HCT116 (cell line): ENCODE measurements at regions not wholly inside any gene's neighbourhood (a gene's known extent, or its start where the extent isn't known, plus 50 kb on each side); places are given as distances from the start of the nearest gene placed in this dataset.

ENCODE experiments used
- ATAC-seq: fragments of 200-7000 bp; cut with Tn5 transposase; 2 replicates; pipeline ENCODE4 v1.9.1; 2020; ENCODE audit warnings: mild to moderate bottlenecking, moderate library complexity
- BruUV-seq: library from RNA; stranded (reverse); fragments of 400-500 nt; replicated peaks from 2 replicates; lab custom pipeline; 2021; lab: Mats Ljungman, UMichigan
- CTCF ChIA-PET: fragments of 300-600 bp; sonication (Branson Sonifier 250); formaldehyde crosslinking; loops from one replicate; lab custom pipeline; 2021; ENCODE audit warnings: antibody characterized with exemption; lab: Charles Lee
- POLR2A ChIA-PET: fragments of 300-600, 350-600 bp; sonication (Branson Sonifier 250); formaldehyde crosslinking; loops from one replicate; lab custom pipeline; 2021; ENCODE audit warnings: antibody characterized with exemption; lab: Charles Lee
- RAD21 ChIA-PET, 2 experiments: fragments of 300-600 bp; sonication (Branson Sonifier 250); formaldehyde crosslinking; loops; one replicate each; lab custom pipeline; 2023; ENCODE audit warnings: low total read pairs in 2 of 2; ENCODE audit not compliant: uncharacterized antibody in 2 of 2, unreplicated experiment in 2 of 2, low non-redundant PET in 1 of 2; lab: Charles Lee
- DNase-seq: peaks from one replicate; pipeline ENCODE4 v3.0.0-alpha.2; 2010; ENCODE audit warnings: low read depth, low spot score
- H2AFZ ChIP-seq: fragments of 200-600 bp; shearing (Covaris generic), sonication (generic); 2 replicates; pipeline ENCODE4 v1.6.1; 2017; ENCODE audit warnings: low read depth, mixed run types, mixed read lengths, antibody characterized with exemption, low read length; ENCODE audit not compliant: poor library complexity, severe bottlenecking
- H3K27ac ChIP-seq: 2 replicates; pipeline ENCODE4 v1.5.1; 2012; ENCODE audit warnings: low read depth, low read length
- H3K27me3 ChIP-seq: fragments of 200-600 bp; sonication (generic); 2 replicates; pipeline ENCODE4 v1.6.1; 2016; ENCODE audit warnings: mixed run types, low read length, mixed read lengths; ENCODE audit not compliant: insufficient read depth
- H3K36me3 ChIP-seq, 2 experiments: fragments of 200-500 bp in 1 of 2; fragments of 200-600 bp in 1 of 2; sonication (Bioruptor generic) in 1 of 2; sonication (generic) in 1 of 2; 2 replicates each; pipeline versions ENCODE4 v1.5.1 to v1.6.1; 2014 to 2016; ENCODE audit warnings: low read length in 2 of 2, inconsistent platforms in 1 of 2, mixed read lengths in 1 of 2, mixed run types in 1 of 2; ENCODE audit not compliant: insufficient read depth in 2 of 2, control insufficient read depth in 1 of 2
- H3K4me1 ChIP-seq, 2 experiments: fragments of 200-600 bp in 1 of 2; sonication (generic) in 1 of 2; 2 replicates each; pipeline versions ENCODE4 v1.5.1 to v1.6.1; 2012 to 2017; ENCODE audit warnings: low read length in 2 of 2, inconsistent platforms in 1 of 2, mild to moderate bottlenecking in 1 of 2, mixed read lengths in 1 of 2, mixed run types in 1 of 2, moderate library complexity in 1 of 2; ENCODE audit not compliant: insufficient read depth in 2 of 2, control insufficient read depth in 1 of 2
- H3K4me2 ChIP-seq: fragments of 200-600 bp; sonication (generic); 2 replicates; pipeline ENCODE4 v1.6.1; 2017; ENCODE audit warnings: mixed run types, low read length, mixed read lengths
- H3K4me3 ChIP-seq, 2 experiments: fragments of 200-600 bp in 1 of 2; sonication (generic) in 1 of 2; replicated peaks in 1 of 2; 2 replicates each; pipeline ENCODE4 v1.5.1; 2011 to 2016; ENCODE audit warnings: low read length in 2 of 2, control low read depth in 1 of 2, low read depth in 1 of 2, mild to moderate bottlenecking in 1 of 2, mixed read lengths in 1 of 2, mixed run types in 1 of 2
- H3K79me2 ChIP-seq: fragments of 200-600 bp; sonication (generic); 2 replicates; pipeline ENCODE4 v1.6.1; 2017; ENCODE audit warnings: mild to moderate bottlenecking, mixed run types, low read length, moderate library complexity, mixed read lengths; ENCODE audit not compliant: insufficient read depth
- H3K9ac ChIP-seq: fragments of 200-600 bp; sonication (generic); 2 replicates; pipeline ENCODE4 v1.6.1; 2016; ENCODE audit warnings: low read length, mixed read lengths
- H3K9me2 ChIP-seq: fragments of 200-600 bp; sonication (generic), shearing (Covaris generic); 2 replicates; pipeline ENCODE4 v1.6.1; 2017; ENCODE audit warnings: mixed run types, mild to moderate bottlenecking, moderate library complexity; ENCODE audit not compliant: insufficient read depth
- H3K9me3 ChIP-seq, 2 experiments: fragments of 200-500 bp in 1 of 2; fragments of 200-600 bp in 1 of 2; sonication (Bioruptor generic) in 1 of 2; sonication (generic) in 1 of 2; 2 replicates each; pipeline ENCODE4 v1.6.1; 2014 to 2017; ENCODE audit warnings: low read length in 2 of 2, mixed read lengths in 2 of 2, inconsistent platforms in 1 of 2, low read depth in 1 of 2, mild to moderate bottlenecking in 1 of 2, mixed run types in 1 of 2, moderate library complexity in 1 of 2; ENCODE audit not compliant: control insufficient read depth in 1 of 2, insufficient read depth in 1 of 2
- H4K20me1 ChIP-seq: fragments of 200-600 bp; sonication (generic), shearing (Covaris generic); 2 replicates; pipeline ENCODE4 v1.6.1; 2017; ENCODE audit warnings: mixed run types, mild to moderate bottlenecking, moderate library complexity; ENCODE audit not compliant: insufficient read depth
- ATF3 ChIP-seq: IDR thresholded peaks from 2 replicates; pipeline ENCODE4 v1.6.1; 2012
- CBX3 ChIP-seq: IDR thresholded peaks from 2 replicates; pipeline ENCODE4 v1.6.1; 2012; ENCODE audit warnings: low read depth
- CTCF ChIP-seq, 3 experiments: fragments of 200-600 bp in 1 of 3; sonication (generic) in 1 of 3; IDR thresholded peaks in 2 of 3; conservative IDR thresholded peaks in 1 of 3; 2 replicates each; pipeline ENCODE4 v1.5.1; 2012 to 2017; ENCODE audit warnings: low read depth in 2 of 3, low read length in 2 of 3, antibody characterized with exemption in 1 of 3, borderline replicate concordance in 1 of 3, control low read depth in 1 of 3, mild to moderate bottlenecking in 1 of 3, mixed read lengths in 1 of 3, mixed run types in 1 of 3, moderate library complexity in 1 of 3; ENCODE audit not compliant: insufficient read depth in 1 of 3
- EGR1 ChIP-seq: IDR thresholded peaks from 2 replicates; pipeline ENCODE4 v1.6.1; 2012; ENCODE audit warnings: low read depth
- ELF1 ChIP-seq: IDR thresholded peaks from 2 replicates; pipeline ENCODE4 v1.6.1; 2012; ENCODE audit warnings: low read depth, borderline replicate concordance
- EZH2 ChIP-seq: fragments of 200-600 bp; sonication (generic); IDR thresholded peaks from 2 replicates; pipeline ENCODE4 v1.6.1; 2017; ENCODE audit warnings: antibody characterized with exemption, mixed run types
- FOSL1 ChIP-seq: IDR thresholded peaks from 2 replicates; pipeline ENCODE4 v1.6.1; 2012; ENCODE audit warnings: low read depth
- JUND ChIP-seq: IDR thresholded peaks from 2 replicates; pipeline ENCODE4 v1.6.1; 2012
- POLR2A ChIP-seq: IDR thresholded peaks from 2 replicates; pipeline ENCODE4 v1.7.0; 2011; ENCODE audit warnings: borderline replicate concordance; ENCODE audit not compliant: insufficient read depth, insufficient read length; ENCODE audit errors: extremely low read depth
- POLR2AphosphoS5 ChIP-seq: IDR thresholded peaks from 2 replicates; pipeline ENCODE4 v1.6.1; 2011; ENCODE audit warnings: mild to moderate bottlenecking, low read depth, low read length, moderate library complexity
- REST ChIP-seq: IDR thresholded peaks from 2 replicates; pipeline ENCODE4 v1.6.1; 2012; ENCODE audit warnings: low read depth
- SIN3A ChIP-seq: IDR thresholded peaks from 2 replicates; pipeline ENCODE4 v1.6.1; 2012; ENCODE audit warnings: low read depth
- SP1 ChIP-seq: IDR thresholded peaks from 2 replicates; pipeline ENCODE4 v1.6.1; 2012; ENCODE audit warnings: low read depth
- SRF ChIP-seq: IDR thresholded peaks from 2 replicates; pipeline ENCODE4 v1.6.1; 2012; ENCODE audit warnings: low read depth
- TCF7L2 ChIP-seq: IDR thresholded peaks from 2 replicates; pipeline ENCODE4 v1.7.0; 2011; ENCODE audit warnings: borderline replicate concordance, inconsistent platforms; ENCODE audit not compliant: insufficient read depth, insufficient read length; ENCODE audit errors: extremely low read depth
- YY1 ChIP-seq: IDR thresholded peaks from 2 replicates; pipeline ENCODE4 v1.6.1; 2011; ENCODE audit warnings: low read length, low read depth, moderate library complexity, mild to moderate bottlenecking; ENCODE audit not compliant: insufficient replicate concordance; ENCODE audit errors: extremely low read depth
- ZNF274 ChIP-seq: fragments of 200-500 bp; sonication (Bioruptor generic); IDR thresholded peaks from 2 replicates; pipeline ENCODE4 v1.6.1; 2014; ENCODE audit warnings: mild to moderate bottlenecking, low read depth, low read length, inconsistent platforms
- intact Hi-C: fragments of 100-400 bp; cut with micrococcal nuclease; formaldehyde crosslinking; loops from 2 replicates; pipeline ENCODE4 v1.10.0; 2022

GRCh38 chr6:26202811-26203583, 115.8 kb downstream of the HFE start (continued):
- TF ChIP-seq ATF3 = no peak

GRCh38 chr6:26204332-26205160, 117.3 kb downstream of the HFE start:
- Histone ChIP-seq H3K9me2 (no peaks in the 10 kb centered on the region), H3K4me3 (peak overlapping the region; percentile 63 to 71), H2AFZ (no peak overlapping the region), H3K27me3 (no peaks in the 10 kb centered on the region), H3K36me3 (no peaks in the 10 kb centered on the region), H3K27ac (peak overlapping the region; percentile 98), H3K9me3 (no peaks in the 10 kb centered on the region), H4K20me1 (no peaks in the 10 kb centered on the region), H3K79me2 (no peaks in the 10 kb centered on the region), H3K4me2 (peak overlapping the region; percentile 79), H3K9ac (peak overlapping the region; percentile 81), H3K4me1 (peaks cover 26 to 40% of the 10 kb centered on the region in 2 experiments)
- CTCF ChIA-PET = no interaction called here
- intact Hi-C loops = loop anchor here (1.0 to 5.0 kb wide), 5 partner anchors 46 to 172 kb away; a partner anchor contains a TSS
- BruUV-seq = TSS peak; percentile 96
- DNase-seq (peak; percentile 98), ATAC-seq (peak; percentile 72)
- POLR2A ChIA-PET = interaction anchor here (0.6 to 3.8 kb wide), 28 partner anchors 8 to 1686 kb away, joined by 3 to 36 read pairs (median 4); a partner anchor contains a TSS
- RAD21 ChIA-PET = no interaction called here
- TF ChIP-seq ZNF274 = no peak
- TF ChIP-seq REST = no peak
- peak; percentile 95 for TF ChIP-seq SP1
- peak; percentile 99 for TF ChIP-seq POLR2A
- peak; percentile 100 for TF ChIP-seq SIN3A
- peak in 1 of 3 experiments; percentile 20; a peak in 2 of 6 replicates for TF ChIP-seq CTCF (IDR thresholded peaks at IDR 0.05 in 2 of 3, conservative IDR thresholded peaks at IDR 0.05 in 1 of 3; ENCODE audit: borderline replicate concordance in 1 of 3, insufficient read depth in 1 of 3, low read depth in 2 of 3, low read length in 2 of 3)
- TF ChIP-seq EGR1 = 0 out of 2 replicates have a peak, but pooled peaks have one; percentile 32
- TF ChIP-seq FOSL1 = no peak; the same call in 1 of the 2 replicates
- TF ChIP-seq ELF1 = no peak
- TF ChIP-seq JUND = peak; percentile 85
- TF ChIP-seq ATF3 = no peak; the same call in 1 of the 2 replicates
- no peak for TF ChIP-seq EZH2
- TF ChIP-seq YY1 = no peak
- peak; percentile 66 for TF ChIP-seq CBX3
- TF ChIP-seq SRF = peak; percentile 46
- peak; percentile 100 for TF ChIP-seq POLR2AphosphoS5
- TF ChIP-seq TCF7L2 = peak; percentile 1
